ENCODE measurements at regions not wholly inside any gene's neighbourhood (a gene's known extent, or its start where the extent isn't known, plus 50 kb on each side); places are given as distances from the start of the nearest gene placed in this dataset.
A peak's percentile ranks its signal among the peaks of the same experiment; 100 is the strongest.
"Not testable (repeated sequence)": the region's sequence is repeated elsewhere in the genome, so short reads cannot be mapped to it uniquely, and the experiment has no call there.

GRCh38 chr11:80987171-80987570, 1546.3 kb upstream of the TENM4 start:
- DNase-seq = no peak

GRCh38 chr11:80986421-80987074, 1545.7 kb upstream of the TENM4 start:
- DNase-seq = no peak

- DNase-seq = no peak
Observed at GRCh38 chr11:80980227-80980626, 1539.4 kb upstream of the TENM4 start.

- no peak for DNase-seq
Observed at GRCh38 chr11:80973786-80974185, 1533.0 kb upstream of the TENM4 start.

GRCh38 chr11:80970037-80970436, 1529.2 kb upstream of the TENM4 start:
- DNase-seq = no peak

- no peak for DNase-seq
Observed at GRCh38 chr11:80967649-80968048, 1526.8 kb upstream of the TENM4 start.

GRCh38 chr11:80960381-80961029, 1519.7 kb upstream of the TENM4 start:
- no peak for DNase-seq

- DNase-seq = no peak
Observed at GRCh38 chr11:80959751-80960150, 1518.9 kb upstream of the TENM4 start.

GRCh38 chr11:80958987-80959386, 1518.2 kb upstream of the TENM4 start:
- no peak for DNase-seq

GRCh38 chr11:80958361-80958760, 1517.5 kb upstream of the TENM4 start:
- no peak for DNase-seq

- no peak for DNase-seq
Observed at GRCh38 chr11:80955588-80955987, 1514.8 kb upstream of the TENM4 start.

GRCh38 chr11:80948781-80949180, 1508.0 kb upstream of the TENM4 start:
- no peak for DNase-seq

GRCh38 chr11:80944758-80945157, 1503.9 kb upstream of the TENM4 start:
- DNase-seq = no peak

GRCh38 chr11:80943226-80943625, 1502.4 kb upstream of the TENM4 start:
- DNase-seq = no peak

- no peak for DNase-seq
Observed at GRCh38 chr11:80937842-80938241, 1497.0 kb upstream of the TENM4 start.

GRCh38 chr11:80930038-80930437, 1489.2 kb upstream of the TENM4 start:
- no peak for DNase-seq

- DNase-seq = no peak
Observed at GRCh38 chr11:80929031-80929805, 1488.4 kb upstream of the TENM4 start.

GRCh38 chr11:80925321-80925720, 1484.5 kb upstream of the TENM4 start:
- no peak for DNase-seq

- not testable (repeated sequence) for DNase-seq
Observed at GRCh38 chr11:80921310-80921709, 1480.5 kb upstream of the TENM4 start.

GRCh38 chr11:80916173-80916798, 1475.5 kb upstream of the TENM4 start:
- DNase-seq = peak; percentile 15

- no peak for DNase-seq
Observed at GRCh38 chr11:80914311-80914710, 1473.5 kb upstream of the TENM4 start.

GRCh38 chr11:80911666-80912065, 1470.8 kb upstream of the TENM4 start:
- no peak for DNase-seq

- no peak for DNase-seq
Observed at GRCh38 chr11:80900265-80900664, 1459.4 kb upstream of the TENM4 start.

GRCh38 chr11:80899381-80899780, 1458.6 kb upstream of the TENM4 start:
- DNase-seq = peak; percentile 69

Data from NCI-H1105 treated with DMSO at 0.1 percent for 48 hours (cell line).